Upper lobe of left lung (tissue), 6 donors: ENCODE measurements at regions not wholly inside any gene's neighbourhood (a gene's known extent, or its start where the extent isn't known, plus 50 kb on each side); places are given as distances from the start of the nearest gene placed in this dataset.

Source experiments
- ATAC-seq, 2 donors: fragments of 200-7000 bp; cut with Tn5 transposase; one replicate each; pipeline ENCODE4 v1.9.1; 2022; ENCODE audit warnings: mild to moderate bottlenecking in 2 of 2, moderate library complexity in 2 of 2; ENCODE audit not compliant: low FRiP score in 2 of 2
- DNase-seq, 2 donors: peaks; one replicate each; pipeline ENCODE4 v3.0.0-alpha.2; 2019 to 2020
- H3K27ac ChIP-seq, 4 donors: fragments of 200-600 bp; sonication (generic); one replicate each; pipeline ENCODE4 v1.5.1; 2016 to 2019
- H3K27me3 ChIP-seq, 4 donors: fragments of 200-600 bp; sonication (generic); one replicate each; pipeline ENCODE4 v1.5.1; 2017 to 2019
- H3K36me3 ChIP-seq, 4 donors: fragments of 200-600 bp; sonication (generic); one replicate each; pipeline ENCODE4 v1.5.1; 2016 to 2019
- H3K4me1 ChIP-seq, 4 donors: fragments of 200-600 bp; sonication (generic); one replicate each; pipeline ENCODE4 v1.5.1; 2018 to 2019
- H3K4me3 ChIP-seq, 4 donors: fragments of 200-600 bp; sonication (generic); one replicate each; pipeline ENCODE4 v1.5.1; 2017 to 2019; ENCODE audit warnings: mild to moderate bottlenecking in 2 of 4, moderate library complexity in 1 of 4
- H3K9me3 ChIP-seq, 4 donors: fragments of 200-600 bp; sonication (generic); one replicate each; pipeline ENCODE4 v1.5.1; 2018 to 2019
- CTCF ChIP-seq, 6 experiments: fragments of 450-650 bp in 4 of 6; fragments of 200-600 bp in 2 of 6; sonication (generic) in 2 of 6; IDR thresholded peaks; one replicate each; pipeline ENCODE4 v1.5.1; 2016 to 2019; ENCODE audit warnings: antibody characterized with exemption in 6 of 6
- EP300 ChIP-seq, 4 donors: sonication (generic); formaldehyde crosslinking; IDR thresholded peaks; one replicate each; pipeline ENCODE4 v1.5.1; 2017; ENCODE audit warnings: antibody characterized with exemption in 4 of 4, control low read depth in 2 of 4
- POLR2A ChIP-seq, 4 donors: fragments of 450-650 bp; IDR thresholded peaks; one replicate each; pipeline ENCODE4 v1.5.1; 2016 to 2017; ENCODE audit warnings: antibody characterized with exemption in 4 of 4, mild to moderate bottlenecking in 2 of 4
- POLR2AphosphoS5 ChIP-seq, 2 donors: sonication (generic); formaldehyde crosslinking; IDR thresholded peaks; one replicate each; pipeline ENCODE4 v1.5.1; 2017; ENCODE audit warnings: antibody characterized with exemption in 2 of 2
- WGBS, 2 donors: methylation state at CpG; one replicate each; pipeline ENCODE4 v1.1.5; 2017 to 2018; 5-methylcytosine and 5-hydroxymethylcytosine counted together
- donor health status: DM: no; HTN: no; CAD: no; lungs with moderate emphysema.
- donor health status: DM: no; HTN: yes; CAD: no; lungs with severe emphysema.

- no peaks in the 10 kb centered on the region for H3K4me1 ChIP-seq
- H3K4me3 ChIP-seq: no peak overlapping the region
- DNase-seq (no peak), ATAC-seq (no peak)
- no peak for TF ChIP-seq POLR2A (IDR thresholded peaks at IDR 0.05)
- no peak for TF ChIP-seq CTCF (IDR thresholded peaks at IDR 0.05)
- no peak for TF ChIP-seq POLR2AphosphoS5 (IDR thresholded peaks at IDR 0.05)
- TF ChIP-seq EP300 (IDR thresholded peaks at IDR 0.05): no peak
- H3K27me3 ChIP-seq: no peaks in the 10 kb centered on the region
- WGBS, 2 donors: 73 to 74% methylated on average over 5 of the region's 5 CpGs
- H3K9me3 ChIP-seq: no peaks in the 10 kb centered on the region
- no peak overlapping the region for H3K27ac ChIP-seq
- no peaks in the 10 kb centered on the region for H3K36me3 ChIP-seq
These were observed 309.0 kb upstream of the SULF2 start for GRCh38 chr20:48094196-48094749.

GRCh38 chr20:48092596-48093280 lies 307.5 kb upstream of the SULF2 start:
- Histone ChIP-seq H3K4me1 (no peaks in the 10 kb centered on the region), H3K27ac (no peak overlapping the region), H3K36me3 (no peaks in the 10 kb centered on the region), H3K4me3 (no peak overlapping the region), H3K27me3 (no peaks in the 10 kb centered on the region), H3K9me3 (no peaks in the 10 kb centered on the region)
- 78% methylated on average over 11 to 12 of the region's 12 CpGs for WGBS, 2 donors
- TF ChIP-seq POLR2AphosphoS5 (IDR thresholded peaks at IDR 0.05) (no peak), POLR2A (IDR thresholded peaks at IDR 0.05) (no peak), CTCF (IDR thresholded peaks at IDR 0.05) (no peak), EP300 (IDR thresholded peaks at IDR 0.05) (no peak)
- DNase-seq (no peak), ATAC-seq (no peak)

- WGBS, 2 donors: 80 to 86% methylated on average over 7 of the region's 7 CpGs
- TF ChIP-seq CTCF (IDR thresholded peaks at IDR 0.05): no peak
- TF ChIP-seq POLR2A (IDR thresholded peaks at IDR 0.05): no peak
- TF ChIP-seq EP300 (IDR thresholded peaks at IDR 0.05): no peak
- no peak for TF ChIP-seq POLR2AphosphoS5 (IDR thresholded peaks at IDR 0.05)
- Histone ChIP-seq H3K4me1 (no peaks in the 10 kb centered on the region), H3K4me3 (no peak overlapping the region), H3K27ac (no peak overlapping the region), H3K27me3 (no peaks in the 10 kb centered on the region), H3K36me3 (no peaks in the 10 kb centered on the region), H3K9me3 (no peaks in the 10 kb centered on the region)
- ATAC-seq (no peak), DNase-seq (no peak)
These were observed 305.5 kb upstream of the SULF2 start for GRCh38 chr20:48090784-48091183.

DNA sequence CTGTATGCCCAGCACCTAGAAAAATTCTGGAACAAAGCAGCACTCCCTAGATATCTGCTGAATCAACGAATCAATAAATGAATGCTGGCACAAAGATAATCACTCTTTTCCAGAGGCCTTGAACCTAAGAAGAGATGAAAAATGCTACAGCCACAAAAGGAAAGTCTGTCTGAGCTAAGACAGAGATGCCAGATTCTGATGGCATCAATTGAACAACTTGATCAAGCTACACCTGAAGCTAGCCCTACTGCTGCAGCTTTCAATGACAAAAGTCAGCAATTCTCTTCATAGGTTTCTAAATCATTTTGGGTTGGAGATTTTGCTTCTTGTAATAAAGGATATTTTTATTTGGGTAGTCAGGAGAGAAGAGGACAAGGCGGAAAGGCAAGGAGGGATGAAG lies 305.0 kb upstream of the SULF2 start:
- H3K36me3 ChIP-seq: no peaks in the 10 kb centered on the region
- H3K4me3 ChIP-seq: no peak overlapping the region
- DNase-seq (no peak), ATAC-seq (no peak)
- TF ChIP-seq EP300 (IDR thresholded peaks at IDR 0.05): no peak
- no peak overlapping the region for H3K27ac ChIP-seq
- H3K4me1 ChIP-seq: no peaks in the 10 kb centered on the region
- H3K9me3 ChIP-seq: no peaks in the 10 kb centered on the region
- H3K27me3 ChIP-seq: no peaks in the 10 kb centered on the region
- WGBS, 2 donors: 80 to 83% methylated on average over 2 of the region's 2 CpGs

- no peak for ATAC-seq
- no peaks in the 10 kb centered on the region for H3K4me1 ChIP-seq
- WGBS, 2 donors: 72 to 87% methylated on average over 2 of the region's 2 CpGs
These were observed 295.3 kb upstream of the SULF2 start for GRCh38 chr20:48080583-48080982.

More at GRCh38 chr20:48080583-48080982, 295.3 kb upstream of the SULF2 start:
- Histone ChIP-seq H3K9me3 (no peaks in the 10 kb centered on the region), H3K27me3 (no peaks in the 10 kb centered on the region), H3K36me3 (no peaks in the 10 kb centered on the region), H3K27ac (no peak overlapping the region), H3K4me3 (no peak overlapping the region)
- no peak for TF ChIP-seq CTCF (IDR thresholded peaks at IDR 0.05)
- TF ChIP-seq POLR2AphosphoS5 (IDR thresholded peaks at IDR 0.05): no peak
- no peak for TF ChIP-seq POLR2A (IDR thresholded peaks at IDR 0.05)
- no peak for TF ChIP-seq EP300 (IDR thresholded peaks at IDR 0.05)
- no peak for DNase-seq
